ENCODE measurements at regions not wholly inside any gene's neighbourhood (a gene's known extent, or its start where the extent isn't known, plus 50 kb on each side); places are given as distances from the start of the nearest gene placed in this dataset.

DNA sequence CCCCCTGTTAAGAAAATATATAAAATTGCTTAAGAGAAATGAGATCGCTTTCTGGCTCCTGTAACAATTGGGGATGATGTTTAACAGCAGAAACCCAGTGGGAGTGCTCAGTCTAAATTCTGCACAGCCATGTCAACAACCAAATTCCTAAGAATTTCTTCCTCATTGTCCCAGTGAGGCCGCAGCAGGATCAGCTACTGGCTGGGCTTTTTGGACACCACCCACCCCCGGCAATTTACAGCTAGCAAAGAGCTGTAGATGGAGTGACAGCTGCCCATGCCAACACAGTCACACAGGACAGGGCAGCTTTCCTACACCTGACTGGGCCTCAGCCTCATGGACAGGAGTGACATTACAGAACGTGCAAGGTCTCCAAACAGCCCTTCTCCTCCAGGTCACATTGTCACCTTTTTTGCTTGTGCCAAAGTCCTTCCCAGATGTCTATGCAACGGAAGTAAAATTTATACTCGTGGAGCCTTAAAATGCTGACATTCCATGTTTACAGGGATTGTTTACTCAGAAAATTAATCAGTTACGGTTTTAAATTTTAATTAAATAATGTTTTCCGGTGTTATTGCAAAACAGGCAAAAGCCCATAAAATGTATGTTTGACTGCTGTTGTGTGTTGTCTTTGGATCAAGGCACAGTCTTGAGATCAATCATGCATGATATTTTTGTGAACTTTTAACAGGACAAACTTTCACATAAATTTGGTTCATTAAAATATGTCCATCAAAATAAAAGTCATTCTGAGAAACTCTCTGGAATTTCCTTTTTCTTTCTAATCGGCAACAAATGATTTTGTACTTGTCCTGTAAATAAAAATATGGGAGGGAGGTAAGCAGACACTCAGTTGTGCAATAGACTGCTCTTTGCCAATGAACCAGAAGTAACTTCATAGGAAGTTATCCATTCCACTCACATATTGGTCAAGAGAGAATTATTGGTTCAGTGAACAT is 943.2 kb downstream of the MCTP2 start:
- Histone ChIP-seq H3K27ac (ENCODE audit: low read depth, low read length) (no peak overlapping the region), H3K27me3 (ENCODE audit: control insufficient read depth in 1 of 2, insufficient read depth in 2 of 2, low read length in 2 of 2) (no peaks in the 10 kb centered on the region), H3K4me3 (ENCODE audit: low read depth in 1 of 2, low read length in 2 of 2) (no peak overlapping the region), H3K9me3 (ENCODE audit: low read length) (no peaks in the 10 kb centered on the region), H3K4me1 (ENCODE audit: insufficient read depth, low read length) (peaks cover 9% of the 10 kb centered on the region), H3K9ac (ENCODE audit: low read length) (no peak overlapping the region), H3K36me3 (ENCODE audit: insufficient read depth, low read length) (no peaks in the 10 kb centered on the region)

DNA sequence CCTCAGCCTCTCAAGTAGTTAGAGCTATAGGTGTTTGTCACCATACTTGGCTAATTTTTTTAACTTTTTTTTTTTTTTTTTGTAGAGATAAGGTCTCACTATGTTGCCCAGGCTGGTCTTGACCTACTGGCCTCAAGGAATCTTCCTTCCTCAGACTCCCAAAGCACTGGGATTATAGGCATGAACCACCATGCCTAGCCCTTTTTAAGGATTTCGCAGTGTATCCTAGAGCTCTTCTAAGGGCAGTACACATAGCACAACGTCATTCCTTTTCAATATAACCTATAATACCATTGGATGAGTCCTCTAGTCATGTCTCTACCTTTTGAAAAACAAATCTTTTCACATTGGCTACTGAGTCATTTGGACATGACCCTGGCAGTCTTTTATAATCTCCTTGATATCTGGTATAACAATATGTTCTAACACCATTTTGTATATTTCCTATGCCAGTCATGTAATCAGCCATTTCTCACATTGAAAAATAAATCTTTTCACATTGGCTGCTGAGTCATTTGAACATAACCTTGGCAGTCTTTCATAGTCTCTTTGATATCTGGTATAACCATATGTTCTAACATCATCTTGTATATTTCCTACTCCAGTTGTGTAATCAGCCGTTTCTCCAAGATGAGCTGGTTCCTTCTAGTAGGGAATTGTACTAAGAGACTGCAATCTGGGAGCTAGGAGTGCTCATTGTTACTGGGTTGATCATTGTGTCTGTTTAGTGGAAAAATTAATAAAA is 944.7 kb downstream of the MCTP2 start:
- H3K4me3 ChIP-seq (ENCODE audit: low read depth in 1 of 2, low read length in 2 of 2): no peak overlapping the region
- H3K9me3 ChIP-seq (ENCODE audit: low read length): no peaks in the 10 kb centered on the region
- no peaks in the 10 kb centered on the region for H3K27me3 ChIP-seq (ENCODE audit: control insufficient read depth in 1 of 2, insufficient read depth in 2 of 2, low read length in 2 of 2)
- H3K4me1 ChIP-seq (ENCODE audit: insufficient read depth, low read length): no peaks in the 10 kb centered on the region
- H3K36me3 ChIP-seq (ENCODE audit: insufficient read depth, low read length): no peaks in the 10 kb centered on the region
- no peak overlapping the region for H3K9ac ChIP-seq (ENCODE audit: low read length)
- H3K27ac ChIP-seq (ENCODE audit: low read depth, low read length): no peak overlapping the region

DNA sequence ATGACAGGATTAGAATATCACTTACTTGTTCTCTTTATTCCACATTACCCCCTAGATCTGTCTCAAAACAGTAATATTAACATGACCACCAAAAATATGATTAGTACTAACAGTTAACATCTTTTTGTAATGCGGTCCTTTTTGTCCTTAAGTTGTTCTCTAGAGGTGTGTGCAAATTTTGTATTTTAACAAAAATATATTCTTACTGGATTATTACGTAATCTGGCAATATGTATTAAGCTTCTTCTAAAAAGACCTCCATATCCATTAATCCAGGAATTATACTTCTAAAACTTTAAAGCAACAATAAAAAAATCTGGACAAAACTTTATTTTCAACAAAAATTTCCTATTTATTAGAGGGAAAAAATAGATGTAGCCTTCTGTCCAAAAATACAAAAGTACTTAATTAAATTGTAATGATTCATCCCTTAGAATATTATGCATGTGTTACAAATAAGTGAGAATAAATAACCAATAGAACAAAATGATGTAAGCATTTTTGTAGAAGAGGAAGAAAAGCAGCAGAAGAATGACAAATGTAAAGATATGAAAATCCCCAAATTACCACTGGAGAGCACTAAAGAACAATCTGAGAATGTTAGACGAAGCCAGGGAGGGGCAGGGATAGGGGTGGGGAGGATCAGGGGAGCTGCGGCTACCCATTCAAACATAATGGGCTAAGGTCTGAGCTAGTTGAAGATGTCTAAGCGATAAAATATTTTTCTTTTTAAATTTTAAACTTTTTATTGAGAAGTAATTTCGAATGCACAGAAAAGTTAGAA is 945.6 kb downstream of the MCTP2 start:
- Histone ChIP-seq H3K36me3 (ENCODE audit: insufficient read depth, low read length) (no peaks in the 10 kb centered on the region), H3K9me3 (ENCODE audit: low read length) (no peaks in the 10 kb centered on the region), H3K4me1 (ENCODE audit: insufficient read depth, low read length) (no peaks in the 10 kb centered on the region), H3K27ac (ENCODE audit: low read depth, low read length) (no peak overlapping the region), H3K4me3 (ENCODE audit: low read depth in 1 of 2, low read length in 2 of 2) (no peak overlapping the region), H3K9ac (ENCODE audit: low read length) (no peak overlapping the region), H3K27me3 (ENCODE audit: control insufficient read depth in 1 of 2, insufficient read depth in 2 of 2, low read length in 2 of 2) (no peaks in the 10 kb centered on the region)

DNA sequence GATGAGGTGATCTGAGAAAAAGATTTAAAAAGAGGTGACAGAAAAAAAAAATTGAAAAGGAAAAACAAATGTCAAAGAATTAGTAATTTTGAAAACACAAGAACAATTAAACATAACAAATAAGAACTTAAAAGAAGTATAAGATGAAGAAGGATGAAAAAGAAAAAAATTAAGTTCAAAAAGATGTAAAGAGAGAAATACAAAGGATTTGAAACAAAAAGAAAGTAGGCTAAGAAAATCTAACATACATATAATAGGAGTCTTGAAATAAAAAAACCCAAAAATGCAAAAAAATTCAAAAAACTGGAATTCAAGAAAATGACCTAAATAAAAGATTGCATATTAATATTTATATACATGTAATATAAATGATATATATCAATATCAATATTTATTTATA is 949.2 kb downstream of the MCTP2 start:
- Histone ChIP-seq H3K9ac (ENCODE audit: low read length) (no peak overlapping the region), H3K4me3 (ENCODE audit: low read depth in 1 of 2, low read length in 2 of 2) (no peak overlapping the region), H3K9me3 (ENCODE audit: low read length) (no peaks in the 10 kb centered on the region), H3K27ac (ENCODE audit: low read depth, low read length) (no peak overlapping the region), H3K27me3 (ENCODE audit: control insufficient read depth in 1 of 2, insufficient read depth in 2 of 2, low read length in 2 of 2) (no peaks in the 10 kb centered on the region), H3K36me3 (ENCODE audit: insufficient read depth, low read length) (no peaks in the 10 kb centered on the region), H3K4me1 (ENCODE audit: insufficient read depth, low read length) (no peaks in the 10 kb centered on the region)

DNA sequence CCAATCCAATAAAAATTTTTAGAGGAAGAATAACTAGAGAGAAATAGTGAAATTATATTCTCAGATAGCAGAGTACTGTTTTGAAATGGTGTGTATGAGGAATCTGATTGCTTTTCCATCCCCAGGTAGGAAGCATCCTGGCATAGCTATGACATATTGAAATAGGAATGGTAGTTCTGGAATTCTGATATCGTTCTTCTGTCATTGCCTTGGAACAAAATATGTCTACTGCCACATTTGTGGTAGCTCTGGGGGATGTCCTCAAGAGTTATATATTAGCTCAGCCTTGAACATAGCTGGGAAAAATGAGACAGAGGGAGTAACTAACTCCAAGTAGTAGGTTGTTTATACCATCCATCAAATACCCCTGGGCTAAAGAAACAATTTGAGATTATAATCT is 950.7 kb downstream of the MCTP2 start:
- no peaks in the 10 kb centered on the region for H3K9me3 ChIP-seq (ENCODE audit: low read length)
- no peak overlapping the region for H3K9ac ChIP-seq (ENCODE audit: low read length)
- no peaks in the 10 kb centered on the region for H3K27me3 ChIP-seq (ENCODE audit: control insufficient read depth in 1 of 2, insufficient read depth in 2 of 2, low read length in 2 of 2)
- H3K27ac ChIP-seq (ENCODE audit: low read depth, low read length): no peak overlapping the region
- H3K4me1 ChIP-seq (ENCODE audit: insufficient read depth, low read length): no peaks in the 10 kb centered on the region
- no peaks in the 10 kb centered on the region for H3K36me3 ChIP-seq (ENCODE audit: insufficient read depth, low read length)
- H3K4me3 ChIP-seq (ENCODE audit: low read depth in 1 of 2, low read length in 2 of 2): no peak overlapping the region

DNA sequence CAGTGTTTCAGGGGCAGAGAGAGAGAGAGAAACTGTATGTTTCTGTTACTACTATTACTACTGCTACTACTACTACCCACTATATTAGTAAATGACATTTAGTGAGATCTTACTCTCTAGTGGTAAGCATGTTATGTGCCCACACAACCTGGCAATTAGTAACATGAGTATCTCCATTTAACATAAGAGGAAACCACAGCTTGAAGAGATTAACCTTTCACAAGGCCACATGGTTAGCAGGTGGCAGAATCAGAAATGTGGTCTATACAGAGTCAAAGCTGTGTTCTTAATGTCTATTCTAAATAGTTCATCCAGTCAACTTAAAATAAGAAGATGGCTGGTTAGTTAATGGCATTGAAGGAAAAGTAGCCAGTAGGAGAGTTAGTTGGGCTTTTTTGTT is 961.6 kb downstream of the MCTP2 start:
- H3K4me1 ChIP-seq (ENCODE audit: insufficient read depth, low read length): no peaks in the 10 kb centered on the region
- H3K4me3 ChIP-seq (ENCODE audit: low read depth in 1 of 2, low read length in 2 of 2): no peak overlapping the region
- no peak overlapping the region for H3K9ac ChIP-seq (ENCODE audit: low read length)
- H3K9me3 ChIP-seq (ENCODE audit: low read length): no peaks in the 10 kb centered on the region
- no peaks in the 10 kb centered on the region for H3K27me3 ChIP-seq (ENCODE audit: control insufficient read depth in 1 of 2, insufficient read depth in 2 of 2, low read length in 2 of 2)
- H3K36me3 ChIP-seq (ENCODE audit: insufficient read depth, low read length): no peaks in the 10 kb centered on the region
- no peak overlapping the region for H3K27ac ChIP-seq (ENCODE audit: low read depth, low read length)

DNA sequence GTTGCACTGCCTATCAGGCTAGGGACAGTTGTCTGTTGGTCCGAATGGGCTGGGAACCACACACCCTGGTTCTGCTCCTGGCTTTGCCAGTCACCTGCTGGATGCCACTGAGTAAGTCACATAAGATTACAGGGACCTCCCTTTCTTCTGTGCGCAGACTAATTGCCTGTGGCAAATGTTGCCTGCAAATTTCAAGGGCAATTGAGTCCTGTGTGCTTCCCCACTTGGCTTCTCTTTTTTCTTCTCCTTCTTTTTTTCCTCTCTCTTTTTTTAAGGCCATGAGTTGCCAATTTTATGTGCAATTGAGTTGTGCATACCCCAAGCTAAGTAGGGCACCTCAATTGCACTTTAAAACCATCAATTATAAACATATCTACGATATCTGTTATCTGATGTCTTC is 963.4 kb downstream of the MCTP2 start:
- Histone ChIP-seq H3K4me3 (ENCODE audit: low read depth in 1 of 2, low read length in 2 of 2) (no peak overlapping the region), H3K27me3 (ENCODE audit: control insufficient read depth in 1 of 2, insufficient read depth in 2 of 2, low read length in 2 of 2) (no peaks in the 10 kb centered on the region), H3K4me1 (ENCODE audit: insufficient read depth, low read length) (no peaks in the 10 kb centered on the region), H3K36me3 (ENCODE audit: insufficient read depth, low read length) (no peaks in the 10 kb centered on the region), H3K27ac (ENCODE audit: low read depth, low read length) (no peak overlapping the region), H3K9ac (ENCODE audit: low read length) (no peak overlapping the region), H3K9me3 (ENCODE audit: low read length) (no peaks in the 10 kb centered on the region)

DNA sequence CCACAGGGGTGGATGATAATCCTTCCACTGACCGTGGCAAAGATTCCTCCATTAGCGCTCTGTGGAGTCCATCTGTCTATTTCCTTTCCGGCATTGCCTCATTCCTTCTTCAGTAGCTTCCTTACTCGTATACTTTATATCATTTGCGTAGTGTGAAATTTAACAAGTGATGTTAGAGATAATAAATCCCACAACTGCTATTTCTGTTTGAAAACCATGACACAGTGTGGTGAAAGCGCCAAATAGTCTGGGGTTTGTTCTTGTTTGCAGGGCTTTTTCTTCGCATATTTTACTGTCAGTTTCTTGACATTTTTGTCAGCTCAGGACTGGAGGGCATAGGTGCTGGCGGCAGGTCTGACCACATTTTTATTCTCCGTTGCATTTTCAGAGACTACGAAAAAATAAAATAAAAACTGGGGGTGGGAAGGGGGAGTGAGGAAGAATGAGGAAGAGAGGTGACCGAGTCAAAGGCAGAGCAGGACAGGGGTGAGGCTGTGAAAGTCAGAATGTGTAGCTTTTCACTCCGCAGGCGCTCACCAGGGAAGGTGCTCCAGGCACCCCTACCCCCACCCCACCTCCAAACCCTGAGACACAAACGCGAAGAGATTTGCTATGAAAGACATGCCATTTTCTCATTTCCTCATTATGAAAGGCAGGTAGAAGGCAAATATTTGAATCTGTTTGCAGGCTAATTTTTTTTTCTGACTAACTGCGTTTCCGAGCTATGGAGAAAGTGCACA is 965.0 kb downstream of the MCTP2 start:
- H3K4me3 ChIP-seq (ENCODE audit: low read depth in 1 of 2, low read length in 2 of 2): no peak overlapping the region
- H3K36me3 ChIP-seq (ENCODE audit: insufficient read depth, low read length): no peaks in the 10 kb centered on the region
- no peaks in the 10 kb centered on the region for H3K4me1 ChIP-seq (ENCODE audit: insufficient read depth, low read length)
- no peaks in the 10 kb centered on the region for H3K27me3 ChIP-seq (ENCODE audit: control insufficient read depth in 1 of 2, insufficient read depth in 2 of 2, low read length in 2 of 2)
- H3K9ac ChIP-seq (ENCODE audit: low read length): no peak overlapping the region
- no peak overlapping the region for H3K27ac ChIP-seq (ENCODE audit: low read depth, low read length)
- no peaks in the 10 kb centered on the region for H3K9me3 ChIP-seq (ENCODE audit: low read length)

DNA sequence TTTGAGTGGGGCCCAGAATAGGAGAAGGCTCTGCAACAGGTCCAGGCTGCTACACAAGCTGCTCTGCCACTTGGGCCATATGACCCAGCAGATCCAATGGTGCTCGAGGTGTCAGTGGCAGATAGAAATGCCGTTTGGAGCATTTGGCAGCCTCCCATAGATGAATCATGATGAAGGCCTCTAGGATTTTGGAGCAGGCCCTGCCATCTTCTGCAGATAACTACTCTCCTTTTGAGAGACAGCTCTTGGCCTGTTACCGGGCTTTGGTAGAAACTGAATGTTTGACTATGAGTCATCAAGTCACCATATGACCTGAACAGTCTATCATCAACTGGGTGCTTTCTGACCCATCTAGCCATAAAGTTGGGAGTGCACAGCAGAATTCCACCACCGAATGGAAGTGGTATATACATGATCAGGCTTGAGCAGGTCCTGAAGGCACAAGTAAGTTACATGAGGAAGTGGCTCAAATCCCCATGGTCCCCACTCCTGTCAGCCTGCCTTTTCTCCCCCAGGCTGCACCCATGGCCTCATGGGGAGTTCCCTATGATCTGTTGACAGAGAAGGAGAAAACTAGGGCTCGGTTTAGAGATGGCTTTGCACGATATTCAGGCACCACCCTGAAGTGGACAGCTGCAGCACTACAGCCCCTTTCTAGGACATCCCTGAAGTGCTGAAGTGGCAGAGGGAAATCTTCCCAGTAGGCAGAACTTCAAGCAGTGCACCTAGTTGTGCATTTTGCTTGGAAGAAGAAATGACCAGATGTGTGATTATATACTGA is 971.4 kb downstream of the MCTP2 start:
- H3K4me1 ChIP-seq (ENCODE audit: insufficient read depth, low read length): no peaks in the 10 kb centered on the region
- no peak overlapping the region for H3K9ac ChIP-seq (ENCODE audit: low read length)
- no peak overlapping the region for H3K27ac ChIP-seq (ENCODE audit: low read depth, low read length)
- no peak overlapping the region for H3K4me3 ChIP-seq (ENCODE audit: low read depth in 1 of 2, low read length in 2 of 2)
- no peaks in the 10 kb centered on the region for H3K36me3 ChIP-seq (ENCODE audit: insufficient read depth, low read length)
- no peaks in the 10 kb centered on the region for H3K27me3 ChIP-seq (ENCODE audit: control insufficient read depth in 1 of 2, insufficient read depth in 2 of 2, low read length in 2 of 2)
- no peaks in the 10 kb centered on the region for H3K9me3 ChIP-seq (ENCODE audit: low read length)

DNA sequence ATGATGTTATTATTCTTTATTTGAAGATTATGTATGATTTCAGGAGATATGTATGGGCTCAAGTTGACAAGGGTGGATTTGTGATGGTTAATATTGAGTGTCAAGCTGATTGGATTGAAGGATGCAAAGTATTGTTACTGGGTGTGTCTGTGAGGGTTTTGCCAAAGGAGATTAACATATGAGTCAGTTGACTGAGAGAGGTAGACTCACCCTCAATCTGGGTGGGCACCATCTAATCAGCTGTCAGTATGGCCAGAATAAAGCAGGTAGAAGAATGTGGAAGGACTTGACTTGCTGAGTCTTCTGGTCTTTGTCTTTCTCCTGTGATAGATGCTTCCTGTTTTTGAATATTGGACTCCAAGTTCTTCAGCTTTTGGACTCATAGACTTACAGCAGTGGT is 973.7 kb downstream of the MCTP2 start:
- Histone ChIP-seq H3K27ac (ENCODE audit: low read depth, low read length) (no peak overlapping the region), H3K4me3 (ENCODE audit: low read depth in 1 of 2, low read length in 2 of 2) (no peak overlapping the region), H3K36me3 (ENCODE audit: insufficient read depth, low read length) (no peaks in the 10 kb centered on the region), H3K27me3 (ENCODE audit: control insufficient read depth in 1 of 2, insufficient read depth in 2 of 2, low read length in 2 of 2) (no peaks in the 10 kb centered on the region), H3K9ac (ENCODE audit: low read length) (no peak overlapping the region), H3K9me3 (ENCODE audit: low read length) (no peaks in the 10 kb centered on the region), H3K4me1 (ENCODE audit: insufficient read depth, low read length) (no peaks in the 10 kb centered on the region)

All from muscle layer of colon (tissue), 2 donors.